ENCODE measurements at regions not wholly inside any gene's neighbourhood (a gene's known extent, or its start where the extent isn't known, plus 50 kb on each side); places are given as distances from the start of the nearest gene placed in this dataset.
A peak's percentile ranks its signal among the peaks of the same experiment; 100 is the strongest.

DNA sequence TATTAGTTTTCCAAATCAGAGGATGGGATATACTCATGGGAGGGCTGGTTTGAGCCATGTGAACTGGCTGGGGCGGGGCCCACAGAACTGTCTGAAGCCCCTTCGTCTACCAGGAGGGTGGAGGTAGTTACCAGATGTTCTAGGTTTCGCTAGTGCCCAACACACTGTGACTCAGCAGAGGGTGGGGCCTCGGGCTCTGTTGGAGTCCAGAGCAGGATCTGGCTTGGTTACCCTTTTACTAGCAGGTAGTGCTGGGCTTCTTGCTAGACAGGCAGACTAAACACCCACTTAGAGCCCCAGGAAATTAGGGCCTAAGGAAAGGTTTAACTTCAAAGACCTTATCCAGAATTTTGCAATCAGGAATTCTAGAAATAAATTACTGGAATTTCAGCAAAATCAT lies 56.2 kb upstream of the CHRDL1 start:
- Mint-ChIP-seq H3K27ac (no peak overlapping the region), H3K4me1 (no peaks in the 10 kb centered on the region), H3K9me3 (no peaks in the 10 kb centered on the region), H3K36me3 (no peaks in the 10 kb centered on the region), H3K4me3 (no peak overlapping the region), H3K27me3 (no peaks in the 10 kb centered on the region)
- Histone ChIP-seq H3K4me3 (ENCODE audit: low read depth, low read length) (no peak overlapping the region), H3K27ac (ENCODE audit: insufficient read depth, low read length, poor library complexity, severe bottlenecking) (no peak overlapping the region), H3K9me3 (ENCODE audit: control insufficient read depth in 2 of 2, low read length in 2 of 2) (no peaks in the 10 kb centered on the region), H3K4me1 (ENCODE audit: control insufficient read depth, insufficient read depth, low read length, poor library complexity, severe bottlenecking) (no peaks in the 10 kb centered on the region), H3K27me3 (ENCODE audit: control insufficient read depth, insufficient read depth, low read length) (peaks cover 3% of the 10 kb centered on the region), H3K36me3 (ENCODE audit: control insufficient read depth, insufficient read depth, low read length) (no peaks in the 10 kb centered on the region)
- DNase-seq: no peak
- ATAC-seq (ENCODE audit: low read depth in 2 of 2): no peak

DNA sequence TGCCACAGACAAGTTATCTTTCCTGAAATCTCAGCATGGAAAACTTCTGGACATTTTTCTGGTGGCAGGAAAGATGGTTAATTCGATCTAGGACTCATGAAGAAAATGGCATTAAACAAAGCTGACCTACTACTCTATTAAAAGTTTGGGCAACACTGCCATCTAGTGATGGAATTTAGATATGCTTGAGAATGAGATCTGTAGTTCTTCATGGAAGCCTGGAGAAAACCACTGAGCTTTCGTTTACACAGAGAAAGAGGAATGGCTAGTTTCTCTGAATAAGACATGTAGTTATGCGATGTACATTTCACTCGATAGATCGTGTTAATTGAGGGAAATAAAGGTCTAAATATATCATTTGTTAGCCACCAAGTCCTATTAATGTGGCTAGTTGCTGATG lies 51.7 kb upstream of the CHRDL1 start:
- H3K4me3 Mint-ChIP-seq: no peak overlapping the region
- H3K27me3 ChIP-seq (ENCODE audit: control insufficient read depth, insufficient read depth, low read length): no peaks in the 10 kb centered on the region
- H3K27me3 Mint-ChIP-seq: no peaks in the 10 kb centered on the region
- no peaks in the 10 kb centered on the region for H3K4me1 Mint-ChIP-seq
- H3K27ac Mint-ChIP-seq: no peak overlapping the region
- no peaks in the 10 kb centered on the region for H3K4me1 ChIP-seq (ENCODE audit: control insufficient read depth, insufficient read depth, low read length, poor library complexity, severe bottlenecking)
- H3K36me3 Mint-ChIP-seq: no peaks in the 10 kb centered on the region
- no peak for ATAC-seq (ENCODE audit: low read depth in 2 of 2)
- H3K4me3 ChIP-seq (ENCODE audit: low read depth, low read length): no peak overlapping the region
- peak in 2 of 3 donors; percentile 44 to 61 for DNase-seq
- H3K27ac ChIP-seq (ENCODE audit: insufficient read depth, low read length, poor library complexity, severe bottlenecking): no peak overlapping the region
- no peaks in the 10 kb centered on the region for H3K9me3 Mint-ChIP-seq
- H3K36me3 ChIP-seq (ENCODE audit: control insufficient read depth, insufficient read depth, low read length): no peaks in the 10 kb centered on the region
- no peaks in the 10 kb centered on the region for H3K9me3 ChIP-seq (ENCODE audit: control insufficient read depth in 2 of 2, low read length in 2 of 2)

DNA sequence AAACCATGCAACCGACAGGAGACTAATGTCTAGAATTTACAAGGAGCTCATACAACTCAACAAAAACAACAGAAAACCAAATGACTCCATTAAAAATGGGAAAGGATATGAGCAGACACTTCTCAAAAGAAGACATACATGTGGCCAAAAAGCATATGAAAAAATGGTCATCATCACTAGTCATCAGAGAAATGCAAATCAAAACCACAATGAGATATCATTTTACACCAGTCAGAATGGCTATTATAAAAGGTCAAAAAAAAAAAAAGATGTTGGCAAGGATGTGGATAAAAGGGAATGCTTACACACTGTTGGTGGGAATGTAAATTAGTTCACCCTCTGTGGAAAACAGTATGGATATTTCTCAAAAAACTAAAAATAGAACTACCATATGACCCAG lies 50.5 kb upstream of the CHRDL1 start:
- H3K4me1 Mint-ChIP-seq: no peaks in the 10 kb centered on the region
- Histone ChIP-seq H3K4me3 (ENCODE audit: low read depth, low read length) (no peak overlapping the region), H3K9me3 (ENCODE audit: control insufficient read depth in 2 of 2, low read length in 2 of 2) (no peaks in the 10 kb centered on the region), H3K27me3 (ENCODE audit: control insufficient read depth, insufficient read depth, low read length) (no peaks in the 10 kb centered on the region), H3K36me3 (ENCODE audit: control insufficient read depth, insufficient read depth, low read length) (no peaks in the 10 kb centered on the region), H3K4me1 (ENCODE audit: control insufficient read depth, insufficient read depth, low read length, poor library complexity, severe bottlenecking) (no peaks in the 10 kb centered on the region), H3K27ac (ENCODE audit: insufficient read depth, low read length, poor library complexity, severe bottlenecking) (no peak overlapping the region)
- H3K9me3 Mint-ChIP-seq: no peaks in the 10 kb centered on the region
- no peaks in the 10 kb centered on the region for H3K27me3 Mint-ChIP-seq
- H3K4me3 Mint-ChIP-seq: no peak overlapping the region
- H3K36me3 Mint-ChIP-seq: no peaks in the 10 kb centered on the region
- DNase-seq (no peak), ATAC-seq (ENCODE audit: low read depth in 2 of 2) (no peak)
- H3K27ac Mint-ChIP-seq: no peak overlapping the region

Data from CD4-positive, CD25-positive, alpha-beta regulatory T cell (primary cell).